Fibroblast of lung (primary cell): ENCODE measurements at regions not wholly inside any gene's neighbourhood (a gene's known extent, or its start where the extent isn't known, plus 50 kb on each side); places are given as distances from the start of the nearest gene placed in this dataset.

Source experiments
- EZH2 ChIP-seq: IDR thresholded peaks from 2 replicates; pipeline ENCODE4 v1.5.1; 2012; ENCODE audit warnings: low read length, control low read depth, mild to moderate bottlenecking; ENCODE audit errors: missing control alignments
- TF ChIP-seq, protein P1 (sequence below), 2 donors: IDR thresholded peaks in 1 of 2; conservative IDR thresholded peaks in 1 of 2; 1 replicate in 1 of 2; 2 replicates in 1 of 2; pipeline ENCODE4 v1.5.1; 2011 to 2012; ENCODE audit warnings: low read length in 2 of 2, control low read depth in 1 of 2, inconsistent platforms in 1 of 2, low read depth in 1 of 2, mild to moderate bottlenecking in 1 of 2

DNA sequence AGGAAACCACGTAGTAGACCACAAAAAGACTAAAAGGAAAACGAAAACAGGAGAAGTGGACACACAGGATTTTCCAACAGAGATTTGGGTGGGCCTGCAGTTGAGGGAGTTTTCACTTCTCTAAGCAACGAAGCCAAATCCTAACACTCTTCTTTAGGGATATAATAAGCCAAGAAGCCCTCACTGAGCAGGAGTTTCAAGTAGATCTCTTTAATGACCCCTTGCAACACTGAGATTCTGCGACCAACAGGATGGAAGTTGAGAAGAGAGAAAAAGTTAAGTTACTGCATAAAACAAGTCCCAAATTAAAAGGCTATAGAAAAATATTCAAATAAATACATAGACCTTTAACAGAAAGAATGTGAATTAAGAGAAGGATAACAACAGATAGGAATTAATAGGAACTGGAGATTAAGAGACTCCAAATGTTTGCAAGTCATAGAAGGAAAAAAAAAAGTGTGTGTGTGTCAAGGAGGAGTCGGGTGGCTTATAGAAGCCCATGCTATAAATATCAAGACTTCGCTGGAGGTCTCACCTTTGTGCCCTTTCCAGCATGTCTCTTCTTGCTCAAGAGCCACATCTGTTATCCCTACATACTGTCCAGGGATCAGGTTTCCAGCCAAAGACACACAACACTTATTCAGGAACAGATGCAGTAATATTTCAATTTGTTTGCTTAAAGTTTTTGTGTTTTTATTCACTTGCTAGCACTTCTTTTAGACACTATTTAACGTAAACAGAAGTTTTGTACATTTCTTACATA lies 69.4 kb upstream of the ARHGAP28 start:
- TF ChIP-seq, protein P1, sequence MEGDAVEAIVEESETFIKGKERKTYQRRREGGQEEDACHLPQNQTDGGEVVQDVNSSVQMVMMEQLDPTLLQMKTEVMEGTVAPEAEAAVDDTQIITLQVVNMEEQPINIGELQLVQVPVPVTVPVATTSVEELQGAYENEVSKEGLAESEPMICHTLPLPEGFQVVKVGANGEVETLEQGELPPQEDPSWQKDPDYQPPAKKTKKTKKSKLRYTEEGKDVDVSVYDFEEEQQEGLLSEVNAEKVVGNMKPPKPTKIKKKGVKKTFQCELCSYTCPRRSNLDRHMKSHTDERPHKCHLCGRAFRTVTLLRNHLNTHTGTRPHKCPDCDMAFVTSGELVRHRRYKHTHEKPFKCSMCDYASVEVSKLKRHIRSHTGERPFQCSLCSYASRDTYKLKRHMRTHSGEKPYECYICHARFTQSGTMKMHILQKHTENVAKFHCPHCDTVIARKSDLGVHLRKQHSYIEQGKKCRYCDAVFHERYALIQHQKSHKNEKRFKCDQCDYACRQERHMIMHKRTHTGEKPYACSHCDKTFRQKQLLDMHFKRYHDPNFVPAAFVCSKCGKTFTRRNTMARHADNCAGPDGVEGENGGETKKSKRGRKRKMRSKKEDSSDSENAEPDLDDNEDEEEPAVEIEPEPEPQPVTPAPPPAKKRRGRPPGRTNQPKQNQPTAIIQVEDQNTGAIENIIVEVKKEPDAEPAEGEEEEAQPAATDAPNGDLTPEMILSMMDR (conservative IDR thresholded peaks at IDR 0.05 in 1 of 2, IDR thresholded peaks at IDR 0.05 in 1 of 2; ENCODE audit: low read depth in 1 of 2, low read length in 2 of 2) = no peak
- no peak for TF ChIP-seq EZH2
